Epithelial cell of esophagus (primary cell): ENCODE measurements at regions not wholly inside any gene's neighbourhood (a gene's known extent, or its start where the extent isn't known, plus 50 kb on each side); places are given as distances from the start of the nearest gene placed in this dataset.

ENCODE experiments used
- DNase-seq: peaks from one replicate; pipeline ENCODE4 v3.0.0; 2010; ENCODE audit warnings: low read depth
- H3K4me3 ChIP-seq: 2 replicates; pipeline ENCODE4 v1.5.1; 2011; ENCODE audit warnings: mild to moderate bottlenecking, low read length, control low read depth
- CTCF ChIP-seq: IDR thresholded peaks from 2 replicates; pipeline ENCODE4 v1.5.1; 2011; ENCODE audit warnings: low read depth, mild to moderate bottlenecking, low read length, control low read depth, inconsistent platforms; ENCODE audit not compliant: insufficient read depth; ENCODE audit errors: missing control alignments

GRCh38 chr11:43222215-43222614 is 89.6 kb upstream of the API5 start:
- DNase-seq: peak; percentile 6
- TF ChIP-seq CTCF: no peak
- H3K4me3 ChIP-seq: no peak overlapping the region

- TF ChIP-seq CTCF: no peak
- no peak overlapping the region for H3K4me3 ChIP-seq
- DNase-seq: no peak
These were observed 88.8 kb upstream of the API5 start for GRCh38 chr11:43223026-43223425.

- no peak for TF ChIP-seq CTCF
- no peak for DNase-seq
- H3K4me3 ChIP-seq: no peak overlapping the region
These were observed 76.9 kb upstream of the API5 start for GRCh38 chr11:43234881-43235280.

GRCh38 chr11:43238341-43238740 is 73.5 kb upstream of the API5 start:
- TF ChIP-seq CTCF: no peak
- no peak overlapping the region for H3K4me3 ChIP-seq
- DNase-seq: no peak

GRCh38 chr11:43239791-43240190 is 72.0 kb upstream of the API5 start:
- no peak overlapping the region for H3K4me3 ChIP-seq
- DNase-seq: no peak
- TF ChIP-seq CTCF: no peak

GRCh38 chr11:43242401-43242800 is 69.4 kb upstream of the API5 start:
- DNase-seq: no peak
- TF ChIP-seq CTCF: no peak
- no peak overlapping the region for H3K4me3 ChIP-seq

GRCh38 chr11:43243927-43244326 is 67.9 kb upstream of the API5 start:
- no peak for TF ChIP-seq CTCF
- no peak for DNase-seq
- no peak overlapping the region for H3K4me3 ChIP-seq
